ENCODE measurements at regions not wholly inside any gene's neighbourhood (a gene's known extent, or its start where the extent isn't known, plus 50 kb on each side); places are given as distances from the start of the nearest gene placed in this dataset.
A peak's percentile ranks its signal among the peaks of the same experiment; 100 is the strongest.

- no peaks in the 10 kb centered on the region for H3K4me1 ChIP-seq
- TF ChIP-seq CTCF (IDR thresholded peaks at IDR 0.05): no peak
- no peak for TF ChIP-seq EP300 (IDR thresholded peaks at IDR 0.05)
- no peak for TF ChIP-seq POLR2A (IDR thresholded peaks at IDR 0.05; ENCODE audit: low read depth)
- no peak for TF ChIP-seq POLR2AphosphoS5 (IDR thresholded peaks at IDR 0.05)
- no peaks in the 10 kb centered on the region for H3K27me3 ChIP-seq
- no peaks in the 10 kb centered on the region for H3K9me3 ChIP-seq
- 69% methylated on average over 1 of the region's 1 CpG for WGBS
- H3K4me3 ChIP-seq: no peak overlapping the region
- DNase-seq (ENCODE audit: extremely low spot score): no peak
- intact Hi-C loops (cut with DNase I): no loop called here
- H3K27ac ChIP-seq (replicated peaks in 1 of 4): no peak overlapping the region
- H3K36me3 ChIP-seq: no peaks in the 10 kb centered on the region
These were observed 257.8 kb upstream of the ADGRL4 start for GRCh38 chr1:79264285-79264684.

- Histone ChIP-seq H3K36me3 (no peaks in the 10 kb centered on the region), H3K4me1 (no peaks in the 10 kb centered on the region), H3K4me3 (no peak overlapping the region), H3K27ac (replicated peaks in 1 of 4) (no peak overlapping the region), H3K9me3 (no peaks in the 10 kb centered on the region), H3K27me3 (no peaks in the 10 kb centered on the region)
- no peak for TF ChIP-seq EP300 (IDR thresholded peaks at IDR 0.05)
- no peak for TF ChIP-seq POLR2A (IDR thresholded peaks at IDR 0.05; ENCODE audit: low read depth)
- no peak for TF ChIP-seq POLR2AphosphoS5 (IDR thresholded peaks at IDR 0.05)
- no peak for TF ChIP-seq CTCF (IDR thresholded peaks at IDR 0.05)
- 72% methylated on average over 3 of the region's 3 CpGs for WGBS
- DNase-seq (ENCODE audit: extremely low spot score): no peak
- intact Hi-C loops (cut with DNase I): no loop called here
These were observed 256.3 kb upstream of the ADGRL4 start for GRCh38 chr1:79262745-79263258.

GRCh38 chr1:79259390-79260336, 253.1 kb upstream of the ADGRL4 start:
- 61% methylated on average over 5 of the region's 5 CpGs for WGBS
- no peaks in the 10 kb centered on the region for H3K9me3 ChIP-seq
- intact Hi-C loops (cut with DNase I): no loop called here
- no peak overlapping the region for H3K4me3 ChIP-seq
- H3K36me3 ChIP-seq: no peaks in the 10 kb centered on the region
- H3K4me1 ChIP-seq: no peaks in the 10 kb centered on the region
- no peak overlapping the region for H3K27ac ChIP-seq (replicated peaks in 1 of 4)
- DNase-seq (ENCODE audit: extremely low spot score): no peak
- H3K27me3 ChIP-seq: no peaks in the 10 kb centered on the region
- TF ChIP-seq EP300 (IDR thresholded peaks at IDR 0.05): no peak
- peak; percentile 36 to 49 (median 41) for TF ChIP-seq CTCF (IDR thresholded peaks at IDR 0.05)
- TF ChIP-seq POLR2A (IDR thresholded peaks at IDR 0.05; ENCODE audit: low read depth): no peak
- no peak for TF ChIP-seq POLR2AphosphoS5 (IDR thresholded peaks at IDR 0.05)

- no peak overlapping the region for H3K4me3 ChIP-seq
- no peaks in the 10 kb centered on the region for H3K27me3 ChIP-seq
- H3K27ac ChIP-seq (replicated peaks in 1 of 4): no peak overlapping the region
- H3K36me3 ChIP-seq: no peaks in the 10 kb centered on the region
- H3K9me3 ChIP-seq: no peaks in the 10 kb centered on the region
- DNase-seq (ENCODE audit: extremely low spot score): no peak
- WGBS: 100% methylated on average over 2 of the region's 2 CpGs
- intact Hi-C loops (cut with DNase I): no loop called here
- TF ChIP-seq POLR2A (IDR thresholded peaks at IDR 0.05; ENCODE audit: low read depth) (no peak), POLR2AphosphoS5 (IDR thresholded peaks at IDR 0.05) (no peak), EP300 (IDR thresholded peaks at IDR 0.05) (no peak), CTCF (IDR thresholded peaks at IDR 0.05) (no peak)
- no peaks in the 10 kb centered on the region for H3K4me1 ChIP-seq
These were observed 248.9 kb upstream of the ADGRL4 start for GRCh38 chr1:79255421-79255820.
